HG02970 (cell line): ENCODE measurements at regions not wholly inside any gene's neighbourhood (a gene's known extent, or its start where the extent isn't known, plus 50 kb on each side); places are given as distances from the start of the nearest gene placed in this dataset.

Experiments used
- ATAC-seq: cut with Tn5 transposase; IDR thresholded peaks from one replicate; pipeline ENCODE4 v1.9.1; 2021; ENCODE audit warnings: mild to moderate bottlenecking, moderate library complexity, moderate number of reproducible peaks; ENCODE audit not compliant: unreplicated experiment, low FRiP score

DNA sequence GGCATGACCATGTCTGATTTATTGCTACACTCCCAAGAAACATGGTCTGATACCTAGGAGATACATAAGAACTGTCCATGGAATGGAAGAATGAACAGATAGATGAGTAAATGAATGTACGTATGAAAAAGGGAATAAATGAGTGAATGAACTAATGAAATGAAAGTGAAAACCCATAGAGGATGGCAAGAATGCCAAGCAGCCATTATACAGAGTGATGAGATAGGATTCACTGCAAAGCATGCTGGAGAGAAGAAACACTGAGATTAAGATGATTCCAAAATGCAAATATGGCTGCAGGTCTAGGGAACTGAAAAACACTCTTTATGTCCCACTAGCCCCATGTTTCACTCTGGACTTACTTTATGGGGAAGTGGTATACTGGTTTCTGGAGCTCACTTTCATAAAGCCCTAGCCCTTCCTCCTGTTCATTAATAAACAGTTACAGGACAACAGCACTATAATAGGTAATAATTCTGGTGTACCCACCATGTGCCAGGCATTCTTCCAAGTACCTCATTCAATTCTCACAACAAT lies 170.3 kb upstream of the RAD23B start:
- no peak for ATAC-seq

DNA sequence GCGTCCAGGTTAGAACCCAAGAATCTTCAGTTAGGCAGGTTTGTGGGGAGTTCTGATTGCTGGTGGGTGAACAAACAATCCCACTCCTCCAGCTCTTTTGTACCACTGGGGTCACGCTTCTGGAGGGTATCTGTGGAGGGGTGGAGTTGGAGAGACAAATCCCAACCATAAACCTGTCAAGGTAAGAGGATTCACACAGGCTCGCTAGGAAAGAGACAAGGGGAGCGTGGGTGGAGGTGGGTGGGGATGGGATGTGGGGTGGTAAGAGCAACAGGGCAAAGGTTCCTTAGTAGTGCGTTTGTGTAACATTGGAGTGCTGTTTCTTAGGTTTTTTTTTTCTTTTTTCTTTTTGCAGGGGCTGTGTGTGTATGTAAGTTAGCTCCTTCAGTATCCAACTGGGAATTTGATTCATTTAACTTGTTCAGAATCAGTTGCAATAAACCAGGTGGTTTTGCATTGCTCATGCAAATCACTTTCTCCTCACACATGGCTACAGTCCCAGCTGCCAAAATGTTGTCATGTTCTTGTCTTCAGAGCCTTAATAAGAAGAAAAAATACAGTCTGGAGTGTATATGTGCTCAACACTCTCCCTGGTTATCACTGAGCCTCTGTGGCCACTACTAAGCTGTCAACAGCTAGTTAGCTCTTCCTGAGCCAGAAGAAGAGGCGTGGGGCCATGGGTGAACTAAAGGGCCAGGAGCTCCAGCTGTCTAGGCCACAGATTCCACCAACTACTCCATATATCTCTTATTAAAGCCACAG lies 164.0 kb upstream of the RAD23B start:
- ATAC-seq: no peak

GRCh38 chr9:107119735-107120134 lies 163.3 kb upstream of the RAD23B start:
- no peak for ATAC-seq

GRCh38 chr9:107123389-107123788 lies 159.7 kb upstream of the RAD23B start:
- ATAC-seq: no peak

DNA sequence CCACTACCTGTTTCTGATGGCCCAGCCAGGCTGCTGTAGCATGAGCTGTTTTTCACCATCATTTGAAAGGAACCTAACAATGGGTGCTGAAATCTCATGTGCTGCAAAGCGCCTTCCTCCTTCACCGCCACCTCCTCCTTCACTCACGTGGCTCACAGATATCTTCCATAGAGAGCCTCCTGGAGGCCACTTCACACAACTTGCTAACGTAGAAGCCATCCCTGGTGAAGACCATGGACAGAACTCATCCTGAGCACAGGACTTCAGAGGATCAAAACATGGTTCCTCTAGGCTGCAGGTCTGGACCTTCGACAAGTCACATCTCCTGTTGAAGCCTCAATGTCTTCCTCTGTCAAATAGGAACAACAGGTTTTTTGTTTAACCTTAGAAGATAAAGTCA lies 155.5 kb upstream of the RAD23B start:
- ATAC-seq: no peak

DNA sequence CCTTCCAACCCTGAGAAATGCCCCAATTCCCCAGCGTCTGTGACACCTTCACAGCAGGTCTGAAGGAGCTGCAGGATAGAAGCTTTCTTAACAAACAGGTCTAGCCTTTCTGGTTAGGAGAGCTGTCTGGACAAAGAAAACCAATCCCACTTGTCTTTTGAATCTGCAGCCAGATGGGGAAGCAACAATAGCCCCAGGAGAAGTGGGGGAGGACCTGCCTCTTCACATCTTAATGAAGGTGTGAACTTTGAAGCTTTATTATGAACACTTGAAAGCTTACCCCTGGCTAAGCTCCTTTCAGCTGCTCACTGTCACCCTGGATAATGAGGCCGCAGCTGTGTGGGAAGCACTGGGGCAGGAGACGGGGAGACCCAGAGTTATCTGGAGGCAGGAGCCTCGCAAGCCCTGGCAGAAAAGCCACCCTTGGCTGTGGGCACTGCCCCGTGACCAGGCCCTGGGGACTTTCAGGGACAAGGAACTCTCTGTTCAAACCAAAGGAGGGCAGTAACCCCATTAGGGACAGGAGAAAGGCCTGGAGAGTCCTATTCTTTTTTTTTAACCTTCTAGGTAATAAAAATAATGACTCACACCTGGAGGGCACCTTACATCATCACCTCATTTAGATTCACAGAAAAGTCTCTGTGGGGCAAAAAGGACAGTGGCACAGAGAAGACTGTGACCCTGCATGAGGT lies 151.8 kb upstream of the RAD23B start:
- no peak for ATAC-seq

DNA sequence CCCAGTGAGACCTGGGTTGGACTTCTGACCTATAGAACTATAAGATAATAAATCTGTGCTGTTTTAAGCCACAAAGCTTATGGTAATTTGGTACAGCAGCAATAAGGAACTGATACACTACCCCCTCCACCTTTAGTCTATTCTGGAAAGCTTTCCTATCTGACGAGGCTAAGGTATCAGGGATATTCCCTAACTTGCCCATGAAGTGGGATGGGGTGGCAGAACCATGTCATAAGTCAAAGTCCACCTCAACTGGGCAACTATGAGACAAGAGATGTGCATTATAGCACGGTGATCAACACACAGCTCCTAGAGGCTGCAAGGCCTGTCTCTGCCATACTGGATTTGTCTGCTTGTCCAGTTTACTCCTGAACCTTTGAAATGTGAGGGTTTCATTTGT lies 146.8 kb upstream of the RAD23B start:
- ATAC-seq: no peak

- no peak for ATAC-seq
Observed at GRCh38 chr9:107137495-107138202, 145.4 kb upstream of the RAD23B start.

GRCh38 chr9:107138261-107138992 lies 144.7 kb upstream of the RAD23B start:
- ATAC-seq: no peak

DNA sequence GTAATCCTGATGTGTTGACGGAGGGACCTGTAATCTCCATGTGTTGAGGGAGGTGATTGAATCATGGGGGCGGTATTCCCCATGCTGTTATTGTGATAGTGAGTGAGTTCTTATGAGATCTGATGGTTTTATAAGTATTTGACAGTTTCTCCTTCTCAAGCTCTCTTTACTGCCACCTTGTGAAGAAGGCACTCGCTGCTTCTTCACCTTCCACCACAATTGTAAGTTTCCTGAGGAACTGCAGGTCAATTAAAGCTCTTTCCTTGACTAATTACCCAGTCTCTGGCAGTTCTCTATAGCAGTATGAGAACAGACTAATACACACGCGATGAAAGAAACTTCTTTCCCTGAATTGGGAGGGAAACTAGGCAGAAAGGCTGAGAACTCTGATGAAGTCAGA lies 141.1 kb upstream of the RAD23B start:
- no peak for ATAC-seq

DNA sequence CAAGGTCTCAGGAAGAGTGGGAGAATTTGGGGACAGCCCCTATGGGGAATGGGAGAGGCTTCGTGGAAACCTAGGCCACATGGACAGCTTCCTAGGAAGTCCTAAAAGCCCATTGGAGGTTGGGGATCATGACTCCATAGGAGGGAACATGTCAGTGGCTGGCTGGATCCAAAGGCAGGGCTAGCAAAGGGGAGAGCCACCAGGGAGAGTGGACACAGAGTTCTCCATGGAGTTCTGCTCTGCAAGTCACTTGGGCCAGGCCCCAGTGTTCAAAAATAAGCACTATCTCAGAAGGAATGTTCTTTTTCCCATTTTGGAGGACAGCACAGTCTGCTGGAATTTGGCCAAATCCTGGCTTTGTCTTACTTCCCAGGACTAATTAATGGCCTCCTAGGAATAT lies 140.6 kb upstream of the RAD23B start:
- ATAC-seq: no peak

GRCh38 chr9:107142896-107143603 lies 140.0 kb upstream of the RAD23B start:
- ATAC-seq: no peak

- ATAC-seq: no peak
Observed at GRCh38 chr9:107144475-107144874, 138.6 kb upstream of the RAD23B start.

DNA sequence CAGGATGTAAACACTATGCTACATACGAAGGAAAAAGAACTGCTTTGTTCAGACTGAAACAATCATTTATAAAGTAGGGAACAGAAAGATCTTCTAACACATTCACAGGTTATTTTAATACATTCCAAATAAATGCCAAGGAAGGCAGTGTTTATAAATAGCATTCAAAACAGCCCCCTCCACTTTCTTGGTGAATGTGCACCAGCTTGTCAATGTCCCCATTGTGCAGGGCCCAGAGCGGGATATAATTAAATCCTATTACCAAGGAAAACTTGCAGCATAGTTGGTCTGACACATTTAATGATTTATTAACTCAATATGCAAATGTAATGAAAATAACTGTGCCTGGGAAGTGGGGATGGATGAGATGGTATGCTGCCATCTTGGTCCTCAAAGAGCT lies 135.9 kb upstream of the RAD23B start:
- no peak for ATAC-seq

GRCh38 chr9:107148216-107148615 lies 134.9 kb upstream of the RAD23B start:
- ATAC-seq: no peak

GRCh38 chr9:107149756-107150155 lies 133.3 kb upstream of the RAD23B start:
- no peak for ATAC-seq

DNA sequence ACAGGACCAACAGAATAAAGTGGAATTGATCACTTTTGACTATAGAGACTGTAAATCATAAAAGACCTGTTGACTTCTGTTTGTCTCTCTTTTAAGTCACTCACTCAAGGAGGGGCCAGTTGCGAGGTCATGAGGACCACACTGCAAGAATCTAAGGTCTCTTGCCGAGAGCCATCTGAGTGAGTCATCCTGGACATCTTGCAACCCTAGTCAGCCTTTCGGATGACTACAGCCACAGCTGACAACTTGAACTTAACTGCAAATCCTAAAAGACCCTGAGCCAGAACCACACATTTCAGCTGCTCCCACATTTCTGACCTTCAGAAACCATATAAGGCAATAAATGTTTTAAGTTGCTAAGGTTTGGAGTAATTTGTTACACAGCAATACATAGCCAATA lies 129.7 kb upstream of the RAD23B start:
- ATAC-seq: no peak

DNA sequence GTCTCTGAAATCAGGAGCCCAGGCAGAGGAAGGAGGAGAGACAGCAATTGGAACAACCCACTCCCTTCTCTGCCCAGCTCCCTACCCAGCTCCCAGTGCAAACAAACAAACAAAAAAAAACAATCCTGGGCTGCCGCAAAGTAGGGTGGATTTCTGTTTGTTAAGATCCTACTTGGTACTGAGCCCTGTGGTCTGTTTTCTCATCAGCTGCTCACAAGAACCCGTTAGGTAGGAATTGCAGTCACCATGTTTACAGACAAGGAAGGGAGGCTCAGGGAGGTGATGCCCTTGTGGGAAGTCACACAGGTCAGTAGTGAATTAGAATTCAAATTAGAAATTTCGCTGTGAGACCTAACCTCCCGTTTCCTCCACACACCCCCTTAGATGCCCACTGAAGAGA lies 128.8 kb upstream of the RAD23B start:
- no peak for ATAC-seq

DNA sequence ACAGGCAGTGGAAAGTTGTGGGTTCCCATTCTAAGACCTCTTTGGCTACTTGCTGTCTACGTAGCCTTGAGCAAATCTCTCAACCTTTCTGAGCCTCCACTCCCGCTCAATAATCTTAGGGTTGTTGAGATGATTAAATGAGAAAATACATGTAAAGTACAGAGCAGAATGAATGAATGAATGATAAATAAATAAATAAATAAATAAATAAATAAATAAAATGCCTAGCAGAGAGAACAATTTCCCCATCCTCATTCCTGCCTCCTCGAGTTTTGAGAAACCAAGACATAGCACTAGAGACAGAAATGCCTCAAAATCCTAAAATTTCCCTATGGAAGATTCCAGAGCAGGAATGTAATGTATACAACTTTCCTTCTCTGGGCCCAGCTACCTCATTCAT lies 128.3 kb upstream of the RAD23B start:
- ATAC-seq: no peak

GRCh38 chr9:107155244-107155817 lies 127.7 kb upstream of the RAD23B start:
- no peak for ATAC-seq
